ENCODE measurements at regions not wholly inside any gene's neighbourhood (a gene's known extent, or its start where the extent isn't known, plus 50 kb on each side); places are given as distances from the start of the nearest gene placed in this dataset.

GRCh38 chr10:78301891-78302738 lies 268.5 kb downstream of the RPS24 start:
- no peak for DNase-seq

DNA sequence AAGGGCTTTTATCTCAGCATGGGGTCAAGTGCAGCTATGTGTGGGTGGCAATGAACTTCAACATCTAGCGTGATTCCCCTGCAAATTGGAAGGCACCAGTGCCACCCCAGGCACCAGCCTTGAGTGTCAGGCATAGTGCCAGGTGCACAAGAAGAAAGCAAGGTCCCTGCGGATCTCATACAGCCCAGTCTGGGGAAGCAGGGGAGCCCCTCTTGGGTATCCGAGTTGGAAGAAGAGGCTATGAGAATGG lies 269.0 kb downstream of the RPS24 start:
- peak; percentile 26 for DNase-seq

GRCh38 chr10:78302989-78303854 lies 269.6 kb downstream of the RPS24 start:
- DNase-seq = peak; percentile 64

- no peak for DNase-seq
These were observed 270.7 kb downstream of the RPS24 start for GRCh38 chr10:78304091-78305045.

DNA sequence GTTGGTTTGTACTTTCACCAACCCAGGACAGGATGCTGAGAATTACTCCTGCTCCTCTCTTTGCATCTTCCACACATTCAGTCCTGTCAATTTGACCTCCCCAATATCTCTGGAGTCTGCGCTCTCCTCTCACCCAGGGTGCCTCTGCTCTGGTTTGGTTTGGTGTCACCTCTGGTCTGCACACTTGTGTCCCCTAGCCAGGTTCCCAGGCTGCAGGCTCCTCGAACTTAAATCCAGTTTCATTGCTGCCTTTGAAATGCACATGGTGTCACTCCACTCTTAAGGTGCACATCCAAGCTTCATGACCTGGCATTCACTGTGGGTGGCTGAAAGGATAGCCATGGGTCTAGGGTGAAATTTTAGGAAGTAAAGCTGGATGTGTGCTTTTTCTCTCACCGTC lies 271.6 kb downstream of the RPS24 start:
- no peak for DNase-seq

- no peak for DNase-seq
These were observed 272.7 kb downstream of the RPS24 start for GRCh38 chr10:78306358-78306757.

- DNase-seq = no peak
These were observed 273.9 kb downstream of the RPS24 start for GRCh38 chr10:78307576-78307975.

DNA sequence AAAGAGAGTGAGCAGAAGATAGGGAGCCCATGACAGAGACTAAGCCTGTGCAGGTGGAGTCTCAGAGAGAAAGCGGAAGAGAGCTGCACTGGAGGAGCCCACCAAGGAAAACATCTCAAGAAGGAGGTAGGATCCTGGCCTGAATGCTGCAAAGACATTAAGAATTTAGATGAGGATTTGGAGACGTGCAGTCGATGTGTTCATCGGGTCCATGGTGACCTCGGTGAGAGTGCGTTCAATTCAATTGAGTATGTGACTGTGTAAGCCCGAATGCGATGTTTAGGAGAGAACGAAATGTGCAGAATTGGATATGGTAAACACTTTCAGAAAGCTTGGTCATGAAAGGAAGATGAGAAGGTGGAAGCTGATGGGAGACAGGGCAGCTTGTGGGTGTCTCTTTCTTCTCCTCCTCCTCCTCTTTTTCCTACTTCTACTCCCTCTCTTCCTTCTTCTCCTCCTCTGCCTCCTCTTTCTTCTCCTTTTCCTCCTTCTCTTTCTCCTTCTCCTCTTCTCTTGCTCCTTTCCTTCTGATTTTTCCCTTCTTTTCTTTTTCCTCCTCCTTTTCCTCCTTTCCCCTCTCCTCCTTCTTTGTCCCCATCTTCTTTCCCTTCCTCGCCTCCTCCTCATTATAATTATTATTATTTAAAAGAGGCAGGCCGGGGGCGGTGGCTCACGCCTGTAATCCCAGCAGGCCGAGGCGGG lies 276.0 kb downstream of the RPS24 start:
- no peak for DNase-seq

DNA sequence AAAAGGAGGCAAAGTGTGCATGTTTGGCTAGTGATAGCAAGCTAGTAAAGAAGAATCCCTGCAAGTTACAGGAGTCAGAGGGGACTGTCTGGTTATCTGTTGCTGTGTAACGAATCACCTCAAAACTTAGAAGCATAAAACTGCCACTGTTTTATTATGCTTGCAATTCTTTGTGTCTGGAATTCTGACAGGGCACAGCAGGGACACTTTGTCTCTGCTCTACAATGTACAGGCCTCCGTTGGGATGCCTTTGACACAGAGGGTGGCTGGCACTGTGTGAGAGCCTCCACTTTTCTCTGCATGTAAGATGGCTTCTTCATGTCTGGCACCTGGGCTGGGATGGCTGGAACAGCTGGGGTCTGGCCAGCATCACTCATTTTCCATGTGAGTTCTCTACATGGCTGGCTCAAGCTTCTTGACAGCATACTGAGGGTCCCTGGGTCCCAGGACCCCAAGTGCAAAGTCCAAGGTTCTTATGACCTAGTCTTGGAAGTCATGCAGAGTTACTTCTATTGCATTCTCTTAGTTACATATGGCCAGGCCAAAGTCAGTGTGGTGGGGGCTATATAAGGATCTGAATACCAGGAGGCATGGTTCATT lies 276.9 kb downstream of the RPS24 start:
- DNase-seq = no peak

- DNase-seq = no peak
These were observed 278.8 kb downstream of the RPS24 start for GRCh38 chr10:78312197-78313047.

- no peak for DNase-seq
These were observed 279.4 kb downstream of the RPS24 start for GRCh38 chr10:78313048-78313381.

DNA sequence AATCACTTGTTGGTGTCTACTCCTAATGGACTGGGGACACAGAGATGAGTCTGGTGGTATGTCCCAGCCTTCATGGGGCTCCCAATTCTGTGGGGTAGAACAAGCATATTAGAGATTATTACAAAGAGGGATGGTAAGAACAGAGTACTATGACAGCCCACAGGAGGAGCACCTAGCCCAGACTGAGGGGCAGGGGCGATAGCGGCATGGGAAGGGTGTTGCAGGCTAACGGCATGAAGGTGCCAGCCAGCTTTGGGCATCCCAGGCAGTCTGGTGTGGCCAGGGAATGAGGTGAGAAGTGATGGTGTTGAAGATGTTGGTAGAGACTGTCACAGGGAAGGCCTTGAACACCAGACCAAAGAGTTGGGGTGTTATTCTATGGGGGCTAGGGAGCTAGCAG lies 280.0 kb downstream of the RPS24 start:
- no peak for DNase-seq

DNA sequence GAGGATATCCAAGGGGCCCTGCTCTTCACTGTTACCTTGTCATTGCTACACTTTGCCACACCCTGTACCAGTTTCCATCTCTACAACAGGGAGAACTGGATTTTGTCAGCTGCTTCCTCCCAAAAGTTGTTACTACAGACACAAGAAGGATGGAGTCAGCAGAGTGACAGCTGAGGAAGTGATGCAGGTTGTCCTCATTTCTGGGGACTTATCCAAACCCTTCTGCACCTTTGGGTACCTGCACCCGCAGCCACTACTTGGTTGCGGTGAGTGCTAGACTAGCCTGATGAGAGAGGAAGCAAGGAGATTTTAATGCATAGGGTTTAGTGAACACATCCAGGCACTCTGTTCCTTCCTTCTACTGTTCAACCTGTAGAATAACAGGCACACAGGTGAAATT lies 281.0 kb downstream of the RPS24 start:
- no peak for DNase-seq

DNA sequence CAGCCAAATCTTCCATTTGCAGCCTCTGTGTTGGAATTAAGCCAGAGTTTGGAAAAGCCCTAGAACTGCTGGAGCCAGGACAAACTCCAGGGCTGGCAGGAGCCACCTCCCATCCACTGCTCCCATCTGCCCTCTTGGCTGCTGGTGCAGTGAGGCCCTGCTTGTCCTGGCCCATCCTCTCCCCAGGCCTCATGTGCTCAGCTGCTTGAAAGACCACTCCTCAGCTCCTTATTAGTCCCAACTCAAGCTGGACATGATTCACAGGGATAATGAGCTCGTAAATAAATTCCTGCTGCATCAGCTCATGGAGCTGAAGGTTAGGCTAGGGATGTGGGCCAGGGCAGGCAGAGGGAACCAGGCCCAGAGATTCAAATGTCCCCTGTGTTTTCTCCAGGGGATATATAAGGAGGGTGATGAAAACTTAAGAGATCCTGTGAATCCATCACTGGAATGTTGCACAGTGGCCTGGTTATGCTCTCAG lies 282.8 kb downstream of the RPS24 start:
- DNase-seq = no peak

GRCh38 chr10:78318305-78318704 lies 284.6 kb downstream of the RPS24 start:
- no peak for DNase-seq

GRCh38 chr10:78319371-78319770 lies 285.7 kb downstream of the RPS24 start:
- no peak for DNase-seq

GRCh38 chr10:78319841-78320240 lies 286.2 kb downstream of the RPS24 start:
- no peak for DNase-seq

- no peak for DNase-seq
These were observed 286.8 kb downstream of the RPS24 start for GRCh38 chr10:78320506-78320905.

DNA sequence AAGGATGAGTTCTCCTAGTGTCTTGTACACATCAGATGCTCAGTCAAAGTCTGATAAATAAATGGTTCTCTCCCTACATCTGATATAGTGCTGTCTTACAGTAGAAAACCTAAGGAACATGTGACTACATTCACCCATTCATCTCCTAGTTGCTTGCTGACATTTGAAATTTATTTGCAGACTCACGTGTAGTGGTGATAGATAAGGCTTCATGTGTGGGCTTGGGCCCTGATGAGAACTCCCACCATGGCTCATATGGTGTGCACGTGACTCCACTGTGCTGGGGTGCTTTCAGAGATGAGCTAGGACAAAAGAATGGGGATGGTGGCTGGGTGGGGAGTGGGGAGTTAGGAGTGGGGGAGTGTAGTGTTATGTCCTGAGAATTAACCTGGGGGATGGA lies 287.3 kb downstream of the RPS24 start:
- no peak for DNase-seq

DNA sequence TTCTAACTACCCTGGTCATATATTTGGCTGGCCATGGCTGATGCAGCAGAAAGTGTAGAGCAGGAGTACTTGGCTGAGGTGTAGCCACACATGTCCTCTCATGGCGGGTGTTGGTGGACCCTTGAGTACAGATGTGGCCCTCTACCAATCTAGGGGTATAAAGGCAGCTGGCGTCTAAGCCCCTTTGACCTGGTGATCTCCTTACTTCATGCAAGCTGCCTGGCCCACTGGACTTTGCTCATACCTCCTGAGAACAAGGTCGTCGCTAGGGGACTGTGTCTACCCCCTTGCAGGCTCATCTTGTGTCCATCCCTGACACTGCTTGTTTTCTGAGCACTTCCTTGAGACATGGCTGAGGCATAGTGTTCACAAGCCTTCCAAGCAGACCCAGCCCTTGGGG lies 287.8 kb downstream of the RPS24 start:
- no peak for DNase-seq

- no peak for DNase-seq
These were observed 292.7 kb downstream of the RPS24 start for GRCh38 chr10:78326372-78326771.
